Suppressor macrophage treated with lipopolysaccharide for 4 hours (primary cell): ENCODE measurements at regions not wholly inside any gene's neighbourhood (a gene's known extent, or its start where the extent isn't known, plus 50 kb on each side); places are given as distances from the start of the nearest gene placed in this dataset.

ENCODE experiments used
- DNase-seq: peaks from one replicate; pipeline ENCODE4 v3.0.0-alpha.2; 2020

DNA sequence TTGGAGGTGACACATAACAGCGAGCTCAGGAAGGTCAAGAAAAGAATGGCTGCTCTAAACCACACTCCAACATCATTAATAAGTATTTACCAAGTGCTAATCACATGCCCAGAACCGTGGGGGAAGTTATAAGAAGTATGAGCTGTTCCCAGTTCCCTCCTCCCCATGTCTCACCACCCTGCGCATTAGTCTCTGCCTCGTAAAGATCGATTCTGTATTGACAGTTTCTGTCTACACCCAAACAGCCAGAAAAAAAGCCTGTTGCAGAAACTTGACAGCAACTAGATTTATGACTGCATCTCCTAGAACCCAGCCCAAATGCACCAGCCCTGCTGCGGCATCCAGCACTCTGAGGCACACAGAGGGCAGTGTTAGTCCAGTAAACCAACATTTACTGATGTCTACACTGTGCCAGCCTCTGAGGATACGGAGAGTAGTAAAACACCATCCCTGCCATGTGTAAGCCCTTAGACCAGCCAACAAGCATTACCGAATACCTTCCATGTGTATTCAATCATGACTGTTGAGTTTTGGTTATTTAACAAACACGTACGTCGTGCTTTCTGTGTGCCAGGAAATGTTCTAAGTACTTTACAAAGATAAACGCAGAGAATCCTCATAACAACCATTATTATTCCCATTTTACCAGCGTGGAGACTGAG is 63.6 kb upstream of the ZBTB40 start:
- no peak for DNase-seq

GRCh38 chr1:22388671-22389450 is 62.8 kb upstream of the ZBTB40 start:
- DNase-seq = no peak

DNA sequence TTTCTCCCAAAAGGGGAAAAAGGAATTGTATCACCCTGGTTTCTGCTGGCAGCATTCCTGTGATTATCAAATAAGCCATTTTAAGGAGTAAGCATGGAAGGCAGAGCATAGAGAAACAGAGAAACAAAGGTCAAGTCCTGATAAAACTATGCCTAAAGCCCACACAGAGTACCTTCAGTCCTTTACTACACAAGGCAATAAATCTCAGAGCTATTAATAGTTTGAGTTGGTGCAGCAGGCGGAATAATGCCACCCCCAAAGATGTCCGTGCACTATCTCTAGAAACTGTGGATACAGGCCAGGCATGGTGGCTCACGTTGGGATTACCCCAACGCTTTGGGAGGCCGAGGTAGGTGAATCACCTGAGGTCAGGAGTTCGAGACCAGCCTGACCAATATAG is 58.1 kb upstream of the ZBTB40 start:
- DNase-seq = no peak

DNA sequence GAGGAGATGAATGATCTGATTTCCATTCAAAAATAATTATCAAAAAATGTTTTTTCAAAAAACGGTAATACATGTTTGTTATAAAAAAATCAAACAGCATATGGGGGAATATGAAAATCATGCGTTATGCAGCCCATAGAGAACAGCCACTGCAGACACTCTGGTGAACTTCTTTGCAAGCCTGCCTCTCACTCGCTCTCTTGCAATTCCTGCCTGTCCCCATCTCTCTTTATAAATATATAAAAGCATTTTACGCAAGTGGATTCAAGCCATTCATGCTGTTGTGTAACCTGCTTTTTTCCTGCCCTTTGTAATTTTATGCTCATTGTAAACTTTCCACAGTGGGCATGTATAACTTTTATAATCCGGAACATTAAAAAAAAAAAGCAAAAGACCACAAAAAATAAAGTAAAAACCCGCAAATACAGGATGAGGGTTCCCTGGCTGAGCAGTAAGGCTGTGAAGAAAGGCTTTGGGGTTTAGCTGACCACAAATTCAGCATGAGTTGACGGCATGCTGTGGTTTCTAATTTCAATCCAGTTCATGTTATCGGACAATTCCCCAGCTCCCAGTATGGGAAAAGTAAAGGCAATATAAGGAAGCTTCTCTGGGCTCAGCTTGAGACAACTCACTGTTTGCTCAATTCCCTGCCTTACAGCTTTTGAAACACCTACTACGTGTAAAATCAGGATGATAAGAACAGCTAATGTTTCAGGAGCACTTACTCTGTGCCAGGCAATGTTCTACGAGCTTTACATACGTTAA is 52.8 kb upstream of the ZBTB40 start:
- no peak for DNase-seq

- DNase-seq = no peak
Measured at GRCh38 chr1:22399421-22400091, 52.1 kb upstream of the ZBTB40 start.
